B cell (primary cell): ENCODE measurements at regions not wholly inside any gene's neighbourhood (a gene's known extent, or its start where the extent isn't known, plus 50 kb on each side); places are given as distances from the start of the nearest gene placed in this dataset.

Experiments
- ATAC-seq: fragments of 200-7000 bp; cut with Tn5 transposase; one replicate; pipeline ENCODE4 v1.10.0; 2021; ENCODE audit warnings: low read depth, mild to moderate bottlenecking, moderate number of reproducible peaks, moderate library complexity
- CTCF ChIA-PET: fragments of 350-600 bp; sonication (Branson Sonifier 250); formaldehyde crosslinking; loops from one replicate; lab custom pipeline; 2021; ENCODE audit warnings: antibody characterized with exemption, inconsistent platforms; lab: Charles Lee
- POLR2A ChIA-PET: fragments of 350-600 bp; sonication (Branson Sonifier 250); formaldehyde crosslinking; loops from one replicate; lab custom pipeline; 2021; ENCODE audit warnings: antibody characterized with exemption; lab: Charles Lee
- DNase-seq: peaks from one replicate; pipeline ENCODE4 v3.0.0; 2013
- H2AFZ ChIP-seq: 2 replicates; pipeline ENCODE4 v1.6.1; 2012; ENCODE audit warnings: mild to moderate bottlenecking, low read depth, low read length; ENCODE audit not compliant: insufficient read depth, poor library complexity, severe bottlenecking
- H3K27ac ChIP-seq, 2 donors: 1 replicate in 1 of 2; 2 replicates in 1 of 2; pipeline ENCODE4 v1.5.1; 2012 to 2013; ENCODE audit warnings: low read length in 2 of 2, mild to moderate bottlenecking in 2 of 2, moderate library complexity in 1 of 2
- H3K27me3 ChIP-seq, 4 experiments: fragments of 200-600 bp in 1 of 4; sonication (generic) in 1 of 4; replicated peaks in 1 of 4; 1 replicate in 2 of 4; 2 replicates in 2 of 4; pipeline versions ENCODE4 v1.6.1 to v1.7.0; 2013 to 2016; ENCODE audit warnings: low read length in 3 of 4, mild to moderate bottlenecking in 2 of 4, mixed read lengths in 1 of 4, moderate library complexity in 1 of 4; ENCODE audit not compliant: insufficient read depth in 4 of 4, control insufficient read depth in 3 of 4; ENCODE audit errors: control extremely low read depth in 1 of 4
- H3K36me3 ChIP-seq, 2 experiments: replicated peaks in 1 of 2; 1 replicate in 1 of 2; 2 replicates in 1 of 2; pipeline versions ENCODE4 v1.6.1 to v1.7.1; 2013; ENCODE audit warnings: low read length in 1 of 2; ENCODE audit not compliant: insufficient read depth in 2 of 2, control insufficient read depth in 1 of 2; ENCODE audit errors: control extremely low read depth in 1 of 2, extremely low read depth in 1 of 2
- H3K4me1 ChIP-seq, 2 donors: fragments of 200-600 bp in 1 of 2; sonication (generic) in 1 of 2; 1 replicate in 1 of 2; 2 replicates in 1 of 2; pipeline versions ENCODE4 v1.5.1 to v1.6.1; 2013 to 2017; ENCODE audit warnings: low read length in 2 of 2; ENCODE audit not compliant: control insufficient read depth in 2 of 2, insufficient read depth in 2 of 2
- H3K4me2 ChIP-seq: replicated peaks from 2 replicates; pipeline ENCODE3; 2012; ENCODE audit warnings: mild to moderate bottlenecking, low read depth, low read length; ENCODE audit not compliant: poor library complexity, severe bottlenecking
- H3K4me3 ChIP-seq, 5 experiments: fragments of 200-600 bp in 1 of 5; sonication (generic) in 1 of 5; 1 replicate in 3 of 5; 2 replicates in 2 of 5; pipeline versions ENCODE4 v1.5.1 to v1.7.0; 2011 to 2016; ENCODE audit warnings: low read length in 4 of 5, mild to moderate bottlenecking in 4 of 5, low read depth in 2 of 5, control low read depth in 1 of 5, moderate library complexity in 1 of 5; ENCODE audit not compliant: insufficient read depth in 1 of 5; ENCODE audit errors: control extremely low read depth in 1 of 5, extremely low read depth in 1 of 5
- H3K79me2 ChIP-seq: fragments of 200-600 bp; sonication (generic); one replicate; pipeline ENCODE4 v1.6.0; 2016; ENCODE audit warnings: low read length; ENCODE audit not compliant: control insufficient read depth, insufficient read depth
- H3K9ac ChIP-seq: fragments of 200-600 bp; sonication (generic); 2 replicates; pipeline ENCODE4 v1.6.1; 2017; ENCODE audit warnings: mild to moderate bottlenecking, low read length, moderate library complexity
- H3K9me3 ChIP-seq, 3 donors: one replicate each; pipeline versions ENCODE4 v1.6.1 to v1.7.1; 2013; ENCODE audit warnings: low read length in 2 of 3; ENCODE audit not compliant: control insufficient read depth in 2 of 3, insufficient read depth in 1 of 3; ENCODE audit errors: control extremely low read depth in 1 of 3
- H4K20me1 ChIP-seq: 2 replicates; pipeline ENCODE4 v1.6.0; 2012; ENCODE audit warnings: mild to moderate bottlenecking, low read length; ENCODE audit not compliant: insufficient read depth, control insufficient read depth, poor library complexity, severe bottlenecking
- H3K27ac Mint-ChIP-seq: one replicate; pipeline ENCODE4 v1.8.0; 2021; ENCODE audit warnings: mixed read lengths
- H3K27me3 Mint-ChIP-seq: one replicate; pipeline ENCODE4 v1.8.0; 2021; ENCODE audit warnings: mixed read lengths
- H3K4me1 Mint-ChIP-seq: one replicate; pipeline ENCODE4 v1.8.0; 2021; ENCODE audit warnings: mixed read lengths
- H3K4me3 Mint-ChIP-seq: one replicate; pipeline ENCODE4 v1.8.0; 2021; ENCODE audit warnings: mixed read lengths
- H3K9me3 Mint-ChIP-seq: one replicate; pipeline ENCODE4 v1.8.0; 2022; ENCODE audit warnings: mixed read lengths; ENCODE audit not compliant: insufficient read depth
- EZH2 ChIP-seq: IDR thresholded peaks from 2 replicates; pipeline ENCODE4 v1.6.1; 2012; ENCODE audit warnings: borderline replicate concordance, low read depth, mild to moderate bottlenecking, moderate library complexity, low read length; ENCODE audit not compliant: insufficient read depth, poor library complexity, severe bottlenecking
- WGBS: methylation state at CpG from one replicate; pipeline ENCODE4 v1.1.5; 2013; ENCODE audit warnings: missing lambda C conversion rate; ENCODE audit not compliant: insufficient coverage; 5-methylcytosine and 5-hydroxymethylcytosine counted together
- intact Hi-C: fragments of 100-400 bp; cut with micrococcal nuclease; formaldehyde crosslinking; loops from one replicate; pipeline ENCODE4 v1.10.0; 2022
- TF ChIP-seq, protein P1 (sequence below): fragments of 200-600 bp; IDR thresholded peaks from one replicate; pipeline ENCODE4 v1.8.0; 2022; ENCODE audit warnings: antibody characterized with exemption, mild to moderate bottlenecking

- Histone ChIP-seq H3K36me3 (no peaks in the 10 kb centered on the region), H2AFZ (no peak overlapping the region), H3K79me2 (no peaks in the 10 kb centered on the region), H3K27ac (no peak overlapping the region), H3K9me3 (peaks cover 0 to 4% (median 2%) of the 10 kb centered on the region in 3 donors), H3K9ac (no peak overlapping the region), H4K20me1 (no peaks in the 10 kb centered on the region), H3K4me1 (no peaks in the 10 kb centered on the region), H3K4me3 (no peak overlapping the region), H3K27me3 (no peaks in the 10 kb centered on the region), H3K4me2 (no peak overlapping the region)
- no peak for ATAC-seq
- Mint-ChIP-seq H3K27me3 (no peaks in the 10 kb centered on the region), H3K4me1 (no peaks in the 10 kb centered on the region), H3K27ac (no peak overlapping the region), H3K4me3 (no peak overlapping the region), H3K9me3 (peaks cover 7% of the 10 kb centered on the region)
- TF ChIP-seq EZH2, result no peak
- TF ChIP-seq, protein P1, sequence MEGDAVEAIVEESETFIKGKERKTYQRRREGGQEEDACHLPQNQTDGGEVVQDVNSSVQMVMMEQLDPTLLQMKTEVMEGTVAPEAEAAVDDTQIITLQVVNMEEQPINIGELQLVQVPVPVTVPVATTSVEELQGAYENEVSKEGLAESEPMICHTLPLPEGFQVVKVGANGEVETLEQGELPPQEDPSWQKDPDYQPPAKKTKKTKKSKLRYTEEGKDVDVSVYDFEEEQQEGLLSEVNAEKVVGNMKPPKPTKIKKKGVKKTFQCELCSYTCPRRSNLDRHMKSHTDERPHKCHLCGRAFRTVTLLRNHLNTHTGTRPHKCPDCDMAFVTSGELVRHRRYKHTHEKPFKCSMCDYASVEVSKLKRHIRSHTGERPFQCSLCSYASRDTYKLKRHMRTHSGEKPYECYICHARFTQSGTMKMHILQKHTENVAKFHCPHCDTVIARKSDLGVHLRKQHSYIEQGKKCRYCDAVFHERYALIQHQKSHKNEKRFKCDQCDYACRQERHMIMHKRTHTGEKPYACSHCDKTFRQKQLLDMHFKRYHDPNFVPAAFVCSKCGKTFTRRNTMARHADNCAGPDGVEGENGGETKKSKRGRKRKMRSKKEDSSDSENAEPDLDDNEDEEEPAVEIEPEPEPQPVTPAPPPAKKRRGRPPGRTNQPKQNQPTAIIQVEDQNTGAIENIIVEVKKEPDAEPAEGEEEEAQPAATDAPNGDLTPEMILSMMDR, result no peak
- CTCF ChIA-PET, result interaction anchor here (1.6 kb wide), 1 partner anchor 617 kb away, joined by 3 read pairs; no protein-coding TSS in a partner anchor
- POLR2A ChIA-PET, result no interaction called here
- intact Hi-C loops, result loop anchor here (2.0 to 5.0 kb wide), 2 partner anchors 481 to 881 kb away; no protein-coding TSS in a partner anchor
- DNase-seq, result no peak
- WGBS, result no CpG with 5 or more reads among the region's 2 CpGs
Measured at GRCh38 chr1:60971330-60971729, 111.0 kb upstream of the NFIA start.

DNA sequence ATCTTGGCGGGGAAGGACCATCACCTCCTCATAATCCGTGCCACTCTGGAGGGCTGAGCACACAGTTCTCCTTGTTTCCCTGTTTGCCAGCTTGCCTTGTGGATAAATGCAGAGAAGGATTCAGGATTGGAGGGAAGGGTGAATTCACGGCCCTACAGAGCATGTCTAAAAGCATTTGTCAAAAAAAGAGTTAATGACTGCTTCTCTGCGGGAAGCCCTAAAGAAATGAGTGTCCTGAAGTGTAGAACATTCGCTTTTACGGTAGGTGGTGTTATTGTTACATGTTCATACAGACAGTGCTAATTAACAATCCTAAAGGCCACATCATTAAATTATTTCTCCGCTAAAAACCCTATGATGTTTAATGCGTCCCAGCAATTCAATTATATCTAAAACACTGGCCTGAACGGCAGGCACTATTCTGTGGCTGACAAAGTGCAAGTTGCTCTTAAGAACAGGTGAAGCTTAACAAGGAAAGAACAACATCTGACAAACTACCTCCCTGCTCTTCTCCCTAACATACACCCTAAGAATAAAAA lies 112.3 kb upstream of the NFIA start:
- Histone ChIP-seq H3K79me2 (no peaks in the 10 kb centered on the region), H2AFZ (no peak overlapping the region), H3K27me3 (no peaks in the 10 kb centered on the region), H3K27ac (no peak overlapping the region), H3K4me3 (no peak overlapping the region), H3K36me3 (no peaks in the 10 kb centered on the region), H3K9ac (no peak overlapping the region), H3K9me3 (peaks cover 0 to 15% (median 12%) of the 10 kb centered on the region in 3 donors), H3K4me1 (no peaks in the 10 kb centered on the region), H4K20me1 (no peaks in the 10 kb centered on the region), H3K4me2 (no peak overlapping the region)
- intact Hi-C loops, result loop anchor here (2.0 to 5.0 kb wide), 2 partner anchors 483 to 882 kb away; no protein-coding TSS in a partner anchor
- H3K4me1 Mint-ChIP-seq, result no peaks in the 10 kb centered on the region
- no peak for ATAC-seq
- TF ChIP-seq EZH2, result no peak
- TF ChIP-seq, protein P1, result no peak
- DNase-seq, result no peak
- H3K9me3 Mint-ChIP-seq, result peaks cover 12% of the 10 kb centered on the region
- no peak overlapping the region for H3K27ac Mint-ChIP-seq
- no peak overlapping the region for H3K4me3 Mint-ChIP-seq
- POLR2A ChIA-PET, result no interaction called here
- H3K27me3 Mint-ChIP-seq, result no peaks in the 10 kb centered on the region
- WGBS, result 72% methylated on average over 5 of the region's 9 CpGs
- CTCF ChIA-PET, result no interaction called here
